SKM-1 (cell line): ENCODE measurements at regions not wholly inside any gene's neighbourhood (a gene's known extent, or its start where the extent isn't known, plus 50 kb on each side); places are given as distances from the start of the nearest gene placed in this dataset.
"Not testable (repeated sequence)": the region's sequence is repeated elsewhere in the genome, so short reads cannot be mapped to it uniquely, and the experiment has no call there.

Experiments used
- DNase-seq: peaks from one replicate; lab custom pipeline; 2025; ENCODE audit not compliant: unreplicated experiment; lab: John Stamatoyannopoulos, UW

GRCh38 chr10:90111671-90112070 is 410.3 kb downstream of the KIF20B start:
- no peak for DNase-seq

GRCh38 chr10:90112681-90113080 is 411.3 kb downstream of the KIF20B start:
- no peak for DNase-seq

- DNase-seq, result not testable (repeated sequence)
Measured at GRCh38 chr10:90118567-90118966, 417.2 kb downstream of the KIF20B start.

GRCh38 chr10:90119631-90120280 is 418.4 kb downstream of the KIF20B start:
- not testable (repeated sequence) for DNase-seq

GRCh38 chr10:90125456-90126255 is 424.3 kb downstream of the KIF20B start:
- DNase-seq, result no peak

- DNase-seq, result no peak
Measured at GRCh38 chr10:90126256-90126595, 424.8 kb downstream of the KIF20B start.

- DNase-seq, result no peak
Measured at GRCh38 chr10:90130321-90131086, 429.1 kb downstream of the KIF20B start.

- no peak for DNase-seq
Measured at GRCh38 chr10:90133606-90134005, 432.2 kb downstream of the KIF20B start.

- DNase-seq, result no peak
Measured at GRCh38 chr10:90136731-90137316, 435.4 kb downstream of the KIF20B start.

- DNase-seq, result no peak
Measured at GRCh38 chr10:90138844-90139243, 437.5 kb downstream of the KIF20B start.

GRCh38 chr10:90141791-90142190 is 440.4 kb downstream of the KIF20B start:
- DNase-seq, result no peak

GRCh38 chr10:90143937-90144336 is 442.5 kb downstream of the KIF20B start:
- DNase-seq, result no peak

GRCh38 chr10:90148116-90148855 is 446.9 kb downstream of the KIF20B start:
- no peak for DNase-seq

GRCh38 chr10:90149563-90149962 is 448.2 kb downstream of the KIF20B start:
- DNase-seq, result no peak

GRCh38 chr10:90162271-90162853 is 461.0 kb downstream of the KIF20B start:
- no peak for DNase-seq

- DNase-seq, result peak; percentile 56
Measured at GRCh38 chr10:90167174-90168064, 466.0 kb downstream of the KIF20B start.

GRCh38 chr10:90168244-90168643 is 466.9 kb downstream of the KIF20B start:
- DNase-seq, result no peak

- no peak for DNase-seq
Measured at GRCh38 chr10:90171014-90171722, 469.8 kb downstream of the KIF20B start.

- DNase-seq, result no peak
Measured at GRCh38 chr10:90174531-90174930, 473.1 kb downstream of the KIF20B start.
